ENCODE measurements at regions not wholly inside any gene's neighbourhood (a gene's known extent, or its start where the extent isn't known, plus 50 kb on each side); places are given as distances from the start of the nearest gene placed in this dataset.

DNA sequence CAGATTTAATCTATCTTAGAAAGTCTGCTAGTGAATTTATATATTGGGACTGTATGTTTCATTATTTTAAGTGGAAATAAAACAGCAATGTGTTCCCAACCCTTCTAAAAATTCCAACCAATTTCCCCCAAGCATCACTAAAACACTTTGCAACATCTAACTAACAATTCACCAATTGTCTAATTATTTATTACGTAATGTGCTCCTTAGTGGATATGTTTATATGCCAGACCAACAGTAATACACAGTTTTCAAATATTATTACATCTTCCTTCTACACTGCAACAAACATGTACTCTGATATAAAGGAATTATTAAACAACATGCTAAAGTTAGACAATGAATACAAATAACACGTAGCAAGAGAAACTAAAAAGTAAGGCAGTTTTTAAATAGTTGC lies 262.6 kb upstream of the THBS1 start:
- no peak for DNase-seq (ENCODE audit: low read depth, low spot score)
- no peak for FAIRE-seq
- H3K27ac ChIP-seq (ENCODE audit: insufficient read depth, low read depth, low read length), result no peak overlapping the region
- TF ChIP-seq EZH2 (IDR thresholded peaks at IDR 0.05; ENCODE audit: borderline replicate concordance, low read depth, low read length, severe bottlenecking) (no peak), GATA2 (IDR thresholded peaks at IDR 0.05; ENCODE audit: insufficient read depth, insufficient read length, low read depth, low read length) (no peak), POLR2AphosphoS5 (IDR thresholded peaks at IDR 0.05; ENCODE audit: insufficient read depth, low read depth, low read length) (no peak)
- no peaks in the 10 kb centered on the region for H3K27me3 ChIP-seq (ENCODE audit: control insufficient read depth in 2 of 2, insufficient read depth in 2 of 2, low read length in 2 of 2)
- intact Hi-C loops (cut with micrococcal nuclease), result no loop called here
- POLR2A ChIA-PET, result no interaction called here
- no peaks in the 10 kb centered on the region for H3K36me3 ChIP-seq (ENCODE audit: control insufficient read depth in 2 of 2, extremely low read depth in 1 of 2, insufficient read depth in 2 of 2, low read length in 2 of 2)
- BruUV-seq (replicated peaks), result no TSS peak
- CTCF ChIA-PET, result no interaction called here
- no peaks in the 10 kb centered on the region for H3K4me1 ChIP-seq (ENCODE audit: control insufficient read depth, extremely low read depth, insufficient read depth, low read length)
- H4K20me1 ChIP-seq (replicated peaks; ENCODE audit: control insufficient read depth, extremely low read depth, insufficient read depth, low read length), result no peaks in the 10 kb centered on the region
- no peak overlapping the region for H3K9ac ChIP-seq (replicated peaks; ENCODE audit: extremely low read depth, insufficient read depth, low read length)
- no peak overlapping the region for H3K4me2 ChIP-seq (ENCODE audit: insufficient read depth, low read length)
- no peak overlapping the region for H3K4me3 ChIP-seq (replicated peaks in 1 of 3; ENCODE audit: insufficient read depth in 1 of 3, low read depth in 1 of 3, low read length in 3 of 3)
- dilution Hi-C loops (cut with MboI; ENCODE audit: extremely low pct_ligation_motif_present, low sequenced_read_pairs), result no loop called here
- H2AFZ ChIP-seq (ENCODE audit: low read depth, low read length), result no peak overlapping the region
- no peaks in the 10 kb centered on the region for H3K9me3 ChIP-seq (replicated peaks; ENCODE audit: control insufficient read depth, insufficient read depth, low read length)
- H3K9me1 ChIP-seq (replicated peaks; ENCODE audit: control insufficient read depth, extremely low read depth, insufficient read depth, low read length), result no peaks in the 10 kb centered on the region
- no peaks in the 10 kb centered on the region for H3K79me2 ChIP-seq (ENCODE audit: control insufficient read depth, insufficient read depth, low read length)

DNA sequence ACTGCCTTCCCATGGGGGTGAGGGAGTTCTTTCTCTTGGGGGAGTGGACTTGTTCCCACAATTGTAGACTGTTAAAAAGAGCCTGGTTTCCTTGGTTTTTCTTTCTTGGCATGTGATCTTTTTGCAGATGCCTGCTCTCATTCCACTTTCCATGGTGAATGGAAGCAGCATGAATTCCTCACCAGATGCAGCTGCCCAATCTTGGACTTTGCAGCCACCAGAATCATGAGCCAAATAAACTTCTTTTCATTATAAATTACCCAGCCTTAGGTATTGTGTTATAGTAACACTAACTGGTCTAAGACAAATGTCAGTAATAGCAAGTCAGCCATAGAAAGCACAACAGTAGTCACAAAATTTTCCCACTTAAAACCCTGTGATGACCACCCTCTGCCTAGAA lies 260.5 kb upstream of the THBS1 start:
- H3K4me1 ChIP-seq (ENCODE audit: control insufficient read depth, extremely low read depth, insufficient read depth, low read length), result no peaks in the 10 kb centered on the region
- H3K27me3 ChIP-seq (ENCODE audit: control insufficient read depth in 2 of 2, insufficient read depth in 2 of 2, low read length in 2 of 2), result no peaks in the 10 kb centered on the region
- H3K36me3 ChIP-seq (ENCODE audit: control insufficient read depth in 2 of 2, extremely low read depth in 1 of 2, insufficient read depth in 2 of 2, low read length in 2 of 2), result no peaks in the 10 kb centered on the region
- no peak overlapping the region for H3K4me3 ChIP-seq (replicated peaks in 1 of 3; ENCODE audit: insufficient read depth in 1 of 3, low read depth in 1 of 3, low read length in 3 of 3)
- FAIRE-seq (no peak), DNase-seq (ENCODE audit: low read depth, low spot score) (no peak)
- H3K9me1 ChIP-seq (replicated peaks; ENCODE audit: control insufficient read depth, extremely low read depth, insufficient read depth, low read length), result no peaks in the 10 kb centered on the region
- H3K9me3 ChIP-seq (replicated peaks; ENCODE audit: control insufficient read depth, insufficient read depth, low read length), result no peaks in the 10 kb centered on the region
- no peak overlapping the region for H3K9ac ChIP-seq (replicated peaks; ENCODE audit: extremely low read depth, insufficient read depth, low read length)
- BruUV-seq (replicated peaks), result no TSS peak
- dilution Hi-C loops (cut with MboI; ENCODE audit: extremely low pct_ligation_motif_present, low sequenced_read_pairs), result no loop called here
- no peaks in the 10 kb centered on the region for H3K79me2 ChIP-seq (ENCODE audit: control insufficient read depth, insufficient read depth, low read length)
- CTCF ChIA-PET, result no interaction called here
- no peak overlapping the region for H2AFZ ChIP-seq (ENCODE audit: low read depth, low read length)
- no peak overlapping the region for H3K4me2 ChIP-seq (ENCODE audit: insufficient read depth, low read length)
- intact Hi-C loops (cut with micrococcal nuclease), result loop anchor here (10.0 kb wide), 1 partner anchor 1416 kb away; no protein-coding TSS in a partner anchor
- H4K20me1 ChIP-seq (replicated peaks; ENCODE audit: control insufficient read depth, extremely low read depth, insufficient read depth, low read length), result no peaks in the 10 kb centered on the region
- H3K27ac ChIP-seq (ENCODE audit: insufficient read depth, low read depth, low read length), result no peak overlapping the region
- TF ChIP-seq FOS (IDR thresholded peaks at IDR 0.05; ENCODE audit: borderline replicate concordance, insufficient read depth, low read length), result no peak
- no peak for TF ChIP-seq POLR2A (IDR thresholded peaks at IDR 0.05; ENCODE audit: low read depth, low read length)
- no peak for TF ChIP-seq POLR2AphosphoS5 (IDR thresholded peaks at IDR 0.05; ENCODE audit: insufficient read depth, low read depth, low read length)
- TF ChIP-seq JUN (IDR thresholded peaks at IDR 0.05; ENCODE audit: borderline replicate concordance, insufficient read depth, insufficient read length, low read depth), result no peak
- TF ChIP-seq EZH2 (IDR thresholded peaks at IDR 0.05; ENCODE audit: borderline replicate concordance, low read depth, low read length, severe bottlenecking), result no peak
- TF ChIP-seq, protein P1, sequence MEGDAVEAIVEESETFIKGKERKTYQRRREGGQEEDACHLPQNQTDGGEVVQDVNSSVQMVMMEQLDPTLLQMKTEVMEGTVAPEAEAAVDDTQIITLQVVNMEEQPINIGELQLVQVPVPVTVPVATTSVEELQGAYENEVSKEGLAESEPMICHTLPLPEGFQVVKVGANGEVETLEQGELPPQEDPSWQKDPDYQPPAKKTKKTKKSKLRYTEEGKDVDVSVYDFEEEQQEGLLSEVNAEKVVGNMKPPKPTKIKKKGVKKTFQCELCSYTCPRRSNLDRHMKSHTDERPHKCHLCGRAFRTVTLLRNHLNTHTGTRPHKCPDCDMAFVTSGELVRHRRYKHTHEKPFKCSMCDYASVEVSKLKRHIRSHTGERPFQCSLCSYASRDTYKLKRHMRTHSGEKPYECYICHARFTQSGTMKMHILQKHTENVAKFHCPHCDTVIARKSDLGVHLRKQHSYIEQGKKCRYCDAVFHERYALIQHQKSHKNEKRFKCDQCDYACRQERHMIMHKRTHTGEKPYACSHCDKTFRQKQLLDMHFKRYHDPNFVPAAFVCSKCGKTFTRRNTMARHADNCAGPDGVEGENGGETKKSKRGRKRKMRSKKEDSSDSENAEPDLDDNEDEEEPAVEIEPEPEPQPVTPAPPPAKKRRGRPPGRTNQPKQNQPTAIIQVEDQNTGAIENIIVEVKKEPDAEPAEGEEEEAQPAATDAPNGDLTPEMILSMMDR (IDR thresholded peaks at IDR 0.05; ENCODE audit: extremely low read depth in 1 of 2, insufficient read depth in 1 of 2, low read depth in 1 of 2, low read length in 2 of 2), result no peak
- no peak for TF ChIP-seq MYC (IDR thresholded peaks at IDR 0.05; ENCODE audit: low read depth, low read length)
- no peak for TF ChIP-seq MAX (IDR thresholded peaks at IDR 0.05; ENCODE audit: insufficient read depth, insufficient read length)
- TF ChIP-seq GATA2 (IDR thresholded peaks at IDR 0.05; ENCODE audit: insufficient read depth, insufficient read length, low read depth, low read length), result no peak
- POLR2A ChIA-PET, result no interaction called here

Data from endothelial cell of umbilical vein (primary cell).